ENCODE measurements at regions not wholly inside any gene's neighbourhood (a gene's known extent, or its start where the extent isn't known, plus 50 kb on each side); places are given as distances from the start of the nearest gene placed in this dataset.

DNA sequence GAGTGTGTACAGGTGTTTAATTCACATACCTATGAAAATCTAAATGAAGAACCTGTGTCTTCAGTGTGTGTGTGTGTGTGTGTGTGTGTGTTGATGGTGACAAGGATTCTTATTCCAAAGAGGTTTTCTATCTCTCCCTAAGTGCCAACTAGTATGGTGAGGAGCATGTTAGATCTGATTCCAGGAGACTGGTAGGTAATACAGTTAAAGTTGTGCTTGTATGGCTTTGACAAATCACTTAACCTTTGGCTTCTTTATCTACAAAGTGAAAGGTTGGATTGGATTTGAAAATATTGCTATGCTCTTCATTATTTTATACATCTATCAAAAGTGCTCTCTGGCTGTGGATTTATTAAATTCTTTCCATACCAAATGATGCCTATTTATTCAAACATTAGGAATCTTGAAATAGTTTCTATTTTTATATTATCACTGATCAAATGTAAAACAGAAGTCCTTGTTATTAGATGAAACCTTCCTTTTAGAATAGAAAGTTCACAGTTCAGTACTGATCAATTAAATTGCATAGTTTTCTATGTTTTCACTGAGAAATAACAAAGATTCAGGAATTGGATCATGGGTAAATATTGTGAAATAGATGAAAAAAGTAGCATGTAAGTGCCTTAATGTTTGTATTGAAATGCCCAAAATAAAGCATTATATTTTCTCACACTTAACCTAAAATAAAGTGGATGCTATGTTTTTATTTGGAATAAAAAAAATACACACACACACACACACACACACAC lies 84.4 kb upstream of the MLIP start:
- H3K9me3 ChIP-seq, result no peaks in the 10 kb centered on the region
- intact Hi-C loops (cut with DNase I; ENCODE audit: low total_unique reads), result no loop called here
- TF ChIP-seq POLR2AphosphoS5 (IDR thresholded peaks at IDR 0.05) (no peak), POLR2A (IDR thresholded peaks at IDR 0.05) (no peak)
- TF ChIP-seq, protein P1, sequence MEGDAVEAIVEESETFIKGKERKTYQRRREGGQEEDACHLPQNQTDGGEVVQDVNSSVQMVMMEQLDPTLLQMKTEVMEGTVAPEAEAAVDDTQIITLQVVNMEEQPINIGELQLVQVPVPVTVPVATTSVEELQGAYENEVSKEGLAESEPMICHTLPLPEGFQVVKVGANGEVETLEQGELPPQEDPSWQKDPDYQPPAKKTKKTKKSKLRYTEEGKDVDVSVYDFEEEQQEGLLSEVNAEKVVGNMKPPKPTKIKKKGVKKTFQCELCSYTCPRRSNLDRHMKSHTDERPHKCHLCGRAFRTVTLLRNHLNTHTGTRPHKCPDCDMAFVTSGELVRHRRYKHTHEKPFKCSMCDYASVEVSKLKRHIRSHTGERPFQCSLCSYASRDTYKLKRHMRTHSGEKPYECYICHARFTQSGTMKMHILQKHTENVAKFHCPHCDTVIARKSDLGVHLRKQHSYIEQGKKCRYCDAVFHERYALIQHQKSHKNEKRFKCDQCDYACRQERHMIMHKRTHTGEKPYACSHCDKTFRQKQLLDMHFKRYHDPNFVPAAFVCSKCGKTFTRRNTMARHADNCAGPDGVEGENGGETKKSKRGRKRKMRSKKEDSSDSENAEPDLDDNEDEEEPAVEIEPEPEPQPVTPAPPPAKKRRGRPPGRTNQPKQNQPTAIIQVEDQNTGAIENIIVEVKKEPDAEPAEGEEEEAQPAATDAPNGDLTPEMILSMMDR (IDR thresholded peaks at IDR 0.05), result no peak
- no peaks in the 10 kb centered on the region for H3K27me3 ChIP-seq
- H3K36me3 ChIP-seq, result no peaks in the 10 kb centered on the region
- no peak overlapping the region for H3K4me3 ChIP-seq
- H3K27ac ChIP-seq, result no peak overlapping the region
- H3K4me1 ChIP-seq, result no peaks in the 10 kb centered on the region
- DNase-seq (ENCODE audit: low spot score in 2 of 2), result no peak

GRCh38 chr6:54028170-54028569 lies 83.1 kb upstream of the MLIP start:
- no peaks in the 10 kb centered on the region for H3K36me3 ChIP-seq

GRCh38 chr6:54029187-54029586 lies 82.1 kb upstream of the MLIP start:
- H3K4me3 ChIP-seq, result no peak overlapping the region
- H3K27ac ChIP-seq, result no peak overlapping the region
- H3K36me3 ChIP-seq, result no peaks in the 10 kb centered on the region
- no peaks in the 10 kb centered on the region for H3K4me1 ChIP-seq
- DNase-seq (ENCODE audit: low spot score in 2 of 2), result no peak
- TF ChIP-seq POLR2A (IDR thresholded peaks at IDR 0.05), result no peak
- TF ChIP-seq POLR2AphosphoS5 (IDR thresholded peaks at IDR 0.05), result no peak
- TF ChIP-seq, protein P1 (IDR thresholded peaks at IDR 0.05), result no peak
- H3K9me3 ChIP-seq, result no peaks in the 10 kb centered on the region
- intact Hi-C loops (cut with DNase I; ENCODE audit: low total_unique reads), result no loop called here
- no peaks in the 10 kb centered on the region for H3K27me3 ChIP-seq

More at GRCh38 chr6:54028170-54028569, 83.1 kb upstream of the MLIP start:
- H3K4me1 ChIP-seq, result no peaks in the 10 kb centered on the region
- no peaks in the 10 kb centered on the region for H3K9me3 ChIP-seq
- intact Hi-C loops (cut with DNase I; ENCODE audit: low total_unique reads), result no loop called here
- no peak overlapping the region for H3K4me3 ChIP-seq
- TF ChIP-seq POLR2AphosphoS5 (IDR thresholded peaks at IDR 0.05), result no peak
- TF ChIP-seq, protein P1 (IDR thresholded peaks at IDR 0.05), result no peak
- TF ChIP-seq POLR2A (IDR thresholded peaks at IDR 0.05), result no peak
- no peak for DNase-seq (ENCODE audit: low spot score in 2 of 2)
- H3K27me3 ChIP-seq, result no peaks in the 10 kb centered on the region
- no peak overlapping the region for H3K27ac ChIP-seq

DNA sequence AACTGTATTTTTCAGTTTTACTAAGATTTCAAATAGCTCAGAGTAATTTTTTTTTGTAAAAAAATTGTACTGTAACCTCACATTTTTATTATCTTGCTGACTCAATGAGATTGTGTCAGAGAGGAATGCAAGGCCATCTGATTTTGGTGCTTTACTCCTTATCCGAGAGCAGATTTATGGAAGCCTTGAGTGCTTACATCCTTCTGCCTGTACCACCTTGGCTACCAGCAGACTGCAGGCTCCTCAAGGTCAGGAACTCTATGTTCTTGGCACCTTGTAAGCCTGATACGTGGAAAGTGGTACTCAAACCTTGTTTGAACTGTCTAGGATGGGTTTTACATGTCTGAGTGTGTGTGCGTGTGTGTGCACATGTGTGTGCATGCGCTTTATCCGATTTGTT lies 80.1 kb upstream of the MLIP start:
- Histone ChIP-seq H3K27ac (no peak overlapping the region), H3K36me3 (no peaks in the 10 kb centered on the region), H3K27me3 (no peaks in the 10 kb centered on the region), H3K4me3 (no peak overlapping the region), H3K4me1 (no peaks in the 10 kb centered on the region), H3K9me3 (no peaks in the 10 kb centered on the region)
- intact Hi-C loops (cut with DNase I; ENCODE audit: low total_unique reads), result no loop called here
- no peak for DNase-seq (ENCODE audit: low spot score in 2 of 2)
- TF ChIP-seq POLR2AphosphoS5 (IDR thresholded peaks at IDR 0.05) (no peak), POLR2A (IDR thresholded peaks at IDR 0.05) (no peak)
- TF ChIP-seq, protein P1 (IDR thresholded peaks at IDR 0.05), result no peak

- Histone ChIP-seq H3K9me3 (no peaks in the 10 kb centered on the region), H3K27me3 (no peaks in the 10 kb centered on the region), H3K4me3 (no peak overlapping the region), H3K4me1 (no peaks in the 10 kb centered on the region), H3K36me3 (no peaks in the 10 kb centered on the region), H3K27ac (no peak overlapping the region)
- no peak for DNase-seq (ENCODE audit: low spot score in 2 of 2)
- TF ChIP-seq, protein P1 (IDR thresholded peaks at IDR 0.05), result no peak
- TF ChIP-seq POLR2A (IDR thresholded peaks at IDR 0.05) (no peak), POLR2AphosphoS5 (IDR thresholded peaks at IDR 0.05) (no peak)
- intact Hi-C loops (cut with DNase I; ENCODE audit: low total_unique reads), result no loop called here
Observed at GRCh38 chr6:54037277-54037779, 73.9 kb upstream of the MLIP start.
